AG09319 (cell line): ENCODE measurements at regions not wholly inside any gene's neighbourhood (a gene's known extent, or its start where the extent isn't known, plus 50 kb on each side); places are given as distances from the start of the nearest gene placed in this dataset.
A peak's percentile ranks its signal among the peaks of the same experiment; 100 is the strongest.

Source experiments
- DNase-seq: peaks from one replicate; pipeline ENCODE4 v3.0.0-alpha.2; 2010; ENCODE audit warnings: low read depth; ENCODE audit errors: extremely low read depth
- CTCF ChIP-seq: IDR thresholded peaks from 2 replicates; pipeline ENCODE4 v1.5.1; 2011; ENCODE audit warnings: low read depth, mild to moderate bottlenecking, inconsistent platforms, low read length, moderate library complexity

- TF ChIP-seq CTCF: no peak
- DNase-seq: no peak
Measured at GRCh38 chr5:39605588-39606575, 181.1 kb upstream of the DAB2 start.

GRCh38 chr5:39605145-39605544 is 180.4 kb upstream of the DAB2 start:
- DNase-seq: no peak
- TF ChIP-seq CTCF: no peak

GRCh38 chr5:39604491-39604890 is 179.7 kb upstream of the DAB2 start:
- no peak for TF ChIP-seq CTCF
- DNase-seq: no peak

GRCh38 chr5:39599721-39600431 is 175.1 kb upstream of the DAB2 start:
- peak; percentile 14 for DNase-seq

GRCh38 chr5:39598661-39599248 is 174.0 kb upstream of the DAB2 start:
- no peak for TF ChIP-seq CTCF
- DNase-seq: no peak

More at GRCh38 chr5:39599721-39600431, 175.1 kb upstream of the DAB2 start:
- TF ChIP-seq CTCF: peak; percentile 46

- no peak for TF ChIP-seq CTCF
- DNase-seq: no peak
Measured at GRCh38 chr5:39588179-39588578, 163.4 kb upstream of the DAB2 start.
